GM23338 (cell line): ENCODE measurements at regions not wholly inside any gene's neighbourhood (a gene's known extent, or its start where the extent isn't known, plus 50 kb on each side); places are given as distances from the start of the nearest gene placed in this dataset.

Experiments
- ATAC-seq: fragments of 200-7000 bp; cut with Tn5 transposase; 3 replicates; pipeline ENCODE4 v1.9.1; 2020
- DNase-seq: peaks from one replicate; pipeline ENCODE4 v3.0.0-alpha.2; 2015; ENCODE audit warnings: low spot score
- H2AFZ ChIP-seq: fragments of 200-600 bp; sonication (generic); 2 replicates; pipeline ENCODE4 v1.8.0; 2016; ENCODE audit warnings: antibody characterized with exemption, mild to moderate bottlenecking, moderate library complexity
- H3F3A ChIP-seq: fragments of 200-600 bp; sonication (generic); replicated peaks from 2 replicates; pipeline ENCODE4 v1.8.0; 2017; ENCODE audit warnings: antibody characterized with exemption, mixed run types, low read depth
- H3K27ac ChIP-seq: fragments of 200-600 bp; sonication (generic); 2 replicates; pipeline ENCODE4 v1.6.1; 2016; ENCODE audit warnings: low read depth
- H3K27me3 ChIP-seq: fragments of 200-600 bp; sonication (generic); 2 replicates; pipeline ENCODE4 v1.8.0; 2016; ENCODE audit warnings: mild to moderate bottlenecking, mixed run types, moderate library complexity; ENCODE audit not compliant: insufficient read depth
- H3K36me3 ChIP-seq: fragments of 200-600 bp; sonication (generic); 2 replicates; pipeline ENCODE4 v1.8.0; 2016; ENCODE audit warnings: mild to moderate bottlenecking; ENCODE audit not compliant: insufficient read depth
- H3K4me1 ChIP-seq: fragments of 200-600 bp; sonication (generic); 2 replicates; pipeline ENCODE4 v1.8.0; 2016; ENCODE audit warnings: mild to moderate bottlenecking, moderate library complexity; ENCODE audit not compliant: insufficient read depth
- H3K4me2 ChIP-seq: fragments of 200-600 bp; sonication (generic); 2 replicates; pipeline ENCODE4 v1.7.1; 2017; ENCODE audit warnings: mixed run types
- H3K4me3 ChIP-seq: fragments of 200-600 bp; sonication (generic); 2 replicates; pipeline ENCODE4 v1.6.1; 2016; ENCODE audit warnings: mixed run types
- H3K79me2 ChIP-seq: fragments of 200-600 bp; sonication (generic); replicated peaks from 2 replicates; pipeline ENCODE4 v1.8.0; 2017; ENCODE audit warnings: mild to moderate bottlenecking; ENCODE audit not compliant: insufficient read depth
- H3K9me2 ChIP-seq: fragments of 200-600 bp; sonication (generic); 2 replicates; pipeline ENCODE4 v1.8.0; 2017; ENCODE audit not compliant: insufficient read depth
- H4K20me1 ChIP-seq: fragments of 200-600 bp; sonication (generic); replicated peaks from 2 replicates; pipeline ENCODE4 v1.8.0; 2017; ENCODE audit warnings: mild to moderate bottlenecking; ENCODE audit not compliant: insufficient read depth
- H3K27ac Mint-ChIP-seq: 2 replicates; pipeline ENCODE4 v1.8.0; 2020; ENCODE audit warnings: inconsistent platforms, mild to moderate bottlenecking, moderate library complexity, mixed read lengths
- H3K27me3 Mint-ChIP-seq: 3 replicates; pipeline ENCODE4 v1.8.0; 2022; ENCODE audit warnings: low read depth, mild to moderate bottlenecking, moderate library complexity, mixed read lengths, inconsistent platforms; ENCODE audit not compliant: insufficient read depth, poor library complexity
- H3K36me3 Mint-ChIP-seq: 3 replicates; pipeline ENCODE4 v1.8.0; 2021; ENCODE audit warnings: low read depth, mild to moderate bottlenecking, inconsistent platforms, moderate library complexity, mixed read lengths
- H3K4me1 Mint-ChIP-seq: 3 replicates; pipeline ENCODE4 v1.8.0; 2020; ENCODE audit warnings: mild to moderate bottlenecking, inconsistent platforms, mixed read lengths
- H3K4me3 Mint-ChIP-seq: 3 replicates; pipeline ENCODE4 v1.8.0; 2021; ENCODE audit warnings: moderate library complexity, mild to moderate bottlenecking, inconsistent platforms, mixed read lengths
- H3K9me3 Mint-ChIP-seq: 3 replicates; pipeline ENCODE4 v1.8.0; 2020; ENCODE audit warnings: moderate library complexity, mild to moderate bottlenecking, inconsistent platforms, mixed read lengths
- CREB1 ChIP-seq: fragments of 250-450 bp; sonication (Bioruptor Pico); IDR thresholded peaks from 2 replicates; pipeline ENCODE4 v1.5.0; 2020; ENCODE audit warnings: low read depth, mild to moderate bottlenecking, moderate library complexity
- EZH2 ChIP-seq: fragments of 200-600 bp; sonication (generic); IDR thresholded peaks from one replicate; pipeline ENCODE4 v1.8.0; 2017; ENCODE audit warnings: antibody characterized with exemption, mild to moderate bottlenecking, low read depth; ENCODE audit not compliant: unreplicated experiment
- EZH2phosphoT487 ChIP-seq: fragments of 200-600 bp; sonication (generic); IDR thresholded peaks from one replicate; pipeline ENCODE4 v1.8.1; 2018; ENCODE audit warnings: antibody characterized with exemption; ENCODE audit not compliant: unreplicated experiment
- JUNB ChIP-seq: IDR thresholded peaks from one replicate; pipeline ENCODE4 v1.6.1; 2016; ENCODE audit warnings: antibody characterized with exemption; ENCODE audit not compliant: unreplicated experiment
- POLR2AphosphoS5 ChIP-seq: IDR thresholded peaks from 2 replicates; pipeline ENCODE4 v1.6.1; 2016; ENCODE audit warnings: antibody characterized with exemption, low read depth
- STAT1 ChIP-seq: IDR thresholded peaks from one replicate; pipeline ENCODE4 v1.6.1; 2016; ENCODE audit warnings: antibody characterized with exemption; ENCODE audit not compliant: unreplicated experiment
- ZNF114 ChIP-seq: fragments of 250-450 bp; sonication (Bioruptor Pico); IDR thresholded peaks from 2 replicates; pipeline ENCODE4 v1.5.0; 2020; ENCODE audit warnings: mild to moderate bottlenecking, moderate library complexity
- ZNF331 ChIP-seq: fragments of 250-450 bp; sonication (Bioruptor Pico); IDR thresholded peaks from 2 replicates; pipeline ENCODE4 v1.5.0; 2020; ENCODE audit warnings: low read depth, mild to moderate bottlenecking, moderate library complexity
- TF ChIP-seq, protein P1 (sequence below): IDR thresholded peaks from 2 replicates; pipeline ENCODE4 v1.6.1; 2016; ENCODE audit warnings: antibody characterized with exemption
- TF ChIP-seq, protein P2 (sequence below), 2 experiments: fragments of 200-600 bp in 1 of 2; sonication (generic) in 1 of 2; conservative IDR thresholded peaks; 2 replicates each; pipeline versions ENCODE4 v1.5.1 to v1.6.1; 2016 to 2017; ENCODE audit warnings: antibody characterized with exemption in 2 of 2, low read depth in 2 of 2, mild to moderate bottlenecking in 2 of 2, moderate library complexity in 1 of 2
- TF ChIP-seq, protein P3 (sequence below): IDR thresholded peaks from one replicate; pipeline ENCODE4 v1.6.1; 2018; ENCODE audit warnings: antibody characterized with exemption; ENCODE audit not compliant: unreplicated experiment
- TF ChIP-seq, protein P4 (sequence below): fragments of 250-450 bp; sonication (Bioruptor Pico); IDR thresholded peaks from 2 replicates; pipeline ENCODE4 v1.5.0; 2020; ENCODE audit warnings: mild to moderate bottlenecking, moderate library complexity

DNA sequence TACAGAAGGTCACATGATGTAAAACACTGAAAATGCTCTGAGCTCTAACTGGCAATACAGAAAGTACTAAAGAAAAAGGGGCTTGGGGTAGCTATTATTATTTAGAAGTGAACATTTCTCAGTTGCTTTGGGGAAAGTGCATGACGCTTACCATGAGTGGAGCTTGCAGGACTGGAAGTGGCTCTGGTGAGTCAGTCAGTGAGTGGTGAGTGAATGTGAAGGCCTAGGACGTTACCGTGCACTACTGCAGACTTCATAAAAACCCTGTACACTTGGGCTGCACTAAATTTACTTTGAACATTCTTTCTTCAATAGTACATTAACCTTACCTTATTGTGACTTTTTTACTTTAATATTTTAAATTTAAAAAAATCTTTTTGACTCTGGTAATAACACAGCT lies 89.3 kb upstream of the ENPP6 start (continued):
- TF ChIP-seq, protein P1, sequence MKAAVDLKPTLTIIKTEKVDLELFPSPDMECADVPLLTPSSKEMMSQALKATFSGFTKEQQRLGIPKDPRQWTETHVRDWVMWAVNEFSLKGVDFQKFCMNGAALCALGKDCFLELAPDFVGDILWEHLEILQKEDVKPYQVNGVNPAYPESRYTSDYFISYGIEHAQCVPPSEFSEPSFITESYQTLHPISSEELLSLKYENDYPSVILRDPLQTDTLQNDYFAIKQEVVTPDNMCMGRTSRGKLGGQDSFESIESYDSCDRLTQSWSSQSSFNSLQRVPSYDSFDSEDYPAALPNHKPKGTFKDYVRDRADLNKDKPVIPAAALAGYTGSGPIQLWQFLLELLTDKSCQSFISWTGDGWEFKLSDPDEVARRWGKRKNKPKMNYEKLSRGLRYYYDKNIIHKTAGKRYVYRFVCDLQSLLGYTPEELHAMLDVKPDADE = no peak
- no peak for TF ChIP-seq POLR2AphosphoS5
- TF ChIP-seq EZH2phosphoT487 = no peak
- TF ChIP-seq, protein P2, sequence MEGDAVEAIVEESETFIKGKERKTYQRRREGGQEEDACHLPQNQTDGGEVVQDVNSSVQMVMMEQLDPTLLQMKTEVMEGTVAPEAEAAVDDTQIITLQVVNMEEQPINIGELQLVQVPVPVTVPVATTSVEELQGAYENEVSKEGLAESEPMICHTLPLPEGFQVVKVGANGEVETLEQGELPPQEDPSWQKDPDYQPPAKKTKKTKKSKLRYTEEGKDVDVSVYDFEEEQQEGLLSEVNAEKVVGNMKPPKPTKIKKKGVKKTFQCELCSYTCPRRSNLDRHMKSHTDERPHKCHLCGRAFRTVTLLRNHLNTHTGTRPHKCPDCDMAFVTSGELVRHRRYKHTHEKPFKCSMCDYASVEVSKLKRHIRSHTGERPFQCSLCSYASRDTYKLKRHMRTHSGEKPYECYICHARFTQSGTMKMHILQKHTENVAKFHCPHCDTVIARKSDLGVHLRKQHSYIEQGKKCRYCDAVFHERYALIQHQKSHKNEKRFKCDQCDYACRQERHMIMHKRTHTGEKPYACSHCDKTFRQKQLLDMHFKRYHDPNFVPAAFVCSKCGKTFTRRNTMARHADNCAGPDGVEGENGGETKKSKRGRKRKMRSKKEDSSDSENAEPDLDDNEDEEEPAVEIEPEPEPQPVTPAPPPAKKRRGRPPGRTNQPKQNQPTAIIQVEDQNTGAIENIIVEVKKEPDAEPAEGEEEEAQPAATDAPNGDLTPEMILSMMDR (conservative IDR thresholded peaks at IDR 0.05; ENCODE audit: low read depth in 2 of 2) = no peak
- TF ChIP-seq, protein P3, sequence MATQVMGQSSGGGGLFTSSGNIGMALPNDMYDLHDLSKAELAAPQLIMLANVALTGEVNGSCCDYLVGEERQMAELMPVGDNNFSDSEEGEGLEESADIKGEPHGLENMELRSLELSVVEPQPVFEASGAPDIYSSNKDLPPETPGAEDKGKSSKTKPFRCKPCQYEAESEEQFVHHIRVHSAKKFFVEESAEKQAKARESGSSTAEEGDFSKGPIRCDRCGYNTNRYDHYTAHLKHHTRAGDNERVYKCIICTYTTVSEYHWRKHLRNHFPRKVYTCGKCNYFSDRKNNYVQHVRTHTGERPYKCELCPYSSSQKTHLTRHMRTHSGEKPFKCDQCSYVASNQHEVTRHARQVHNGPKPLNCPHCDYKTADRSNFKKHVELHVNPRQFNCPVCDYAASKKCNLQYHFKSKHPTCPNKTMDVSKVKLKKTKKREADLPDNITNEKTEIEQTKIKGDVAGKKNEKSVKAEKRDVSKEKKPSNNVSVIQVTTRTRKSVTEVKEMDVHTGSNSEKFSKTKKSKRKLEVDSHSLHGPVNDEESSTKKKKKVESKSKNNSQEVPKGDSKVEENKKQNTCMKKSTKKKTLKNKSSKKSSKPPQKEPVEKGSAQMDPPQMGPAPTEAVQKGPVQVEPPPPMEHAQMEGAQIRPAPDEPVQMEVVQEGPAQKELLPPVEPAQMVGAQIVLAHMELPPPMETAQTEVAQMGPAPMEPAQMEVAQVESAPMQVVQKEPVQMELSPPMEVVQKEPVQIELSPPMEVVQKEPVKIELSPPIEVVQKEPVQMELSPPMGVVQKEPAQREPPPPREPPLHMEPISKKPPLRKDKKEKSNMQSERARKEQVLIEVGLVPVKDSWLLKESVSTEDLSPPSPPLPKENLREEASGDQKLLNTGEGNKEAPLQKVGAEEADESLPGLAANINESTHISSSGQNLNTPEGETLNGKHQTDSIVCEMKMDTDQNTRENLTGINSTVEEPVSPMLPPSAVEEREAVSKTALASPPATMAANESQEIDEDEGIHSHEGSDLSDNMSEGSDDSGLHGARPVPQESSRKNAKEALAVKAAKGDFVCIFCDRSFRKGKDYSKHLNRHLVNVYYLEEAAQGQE = no peak

DNA sequence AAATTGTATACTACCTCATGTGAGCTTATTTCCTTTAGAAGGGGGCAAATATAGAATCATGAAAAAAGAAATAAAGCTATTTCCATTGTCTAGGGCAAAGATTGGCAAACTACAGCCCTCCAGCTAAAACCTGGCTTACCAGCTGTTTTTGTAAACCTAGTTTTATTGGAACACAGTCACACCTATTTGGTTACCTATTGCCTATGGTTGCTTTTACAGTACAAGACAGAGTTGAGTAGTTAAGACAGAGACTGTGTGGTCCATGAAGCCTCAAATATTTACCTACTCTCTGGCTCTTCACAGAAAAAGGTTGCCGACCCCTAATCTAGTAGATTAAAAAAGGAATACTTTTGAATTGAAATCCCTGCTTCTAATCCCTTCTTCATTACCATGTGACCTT lies 88.8 kb upstream of the ENPP6 start:
- H3K27ac ChIP-seq = no peak overlapping the region
- no peaks in the 10 kb centered on the region for H3F3A ChIP-seq
- DNase-seq = no peak
- Mint-ChIP-seq H3K36me3 (no peaks in the 10 kb centered on the region; the same call in none of the 3 replicates), H3K4me1 (no peaks in the 10 kb centered on the region; the same call in 2 of the 3 replicates), H3K27ac (no peak overlapping the region), H3K9me3 (peaks cover 6% of the 10 kb centered on the region; the same call in 2 of the 3 replicates), H3K27me3 (no peaks in the 10 kb centered on the region), H3K4me3 (no peak overlapping the region)
- no peak overlapping the region for H3K4me2 ChIP-seq
- TF ChIP-seq JUNB = no peak
- TF ChIP-seq EZH2 = no peak
- TF ChIP-seq, protein P1 = no peak
- TF ChIP-seq CREB1 (CRISPR knock-in tag) = no peak
- TF ChIP-seq, protein P4, sequence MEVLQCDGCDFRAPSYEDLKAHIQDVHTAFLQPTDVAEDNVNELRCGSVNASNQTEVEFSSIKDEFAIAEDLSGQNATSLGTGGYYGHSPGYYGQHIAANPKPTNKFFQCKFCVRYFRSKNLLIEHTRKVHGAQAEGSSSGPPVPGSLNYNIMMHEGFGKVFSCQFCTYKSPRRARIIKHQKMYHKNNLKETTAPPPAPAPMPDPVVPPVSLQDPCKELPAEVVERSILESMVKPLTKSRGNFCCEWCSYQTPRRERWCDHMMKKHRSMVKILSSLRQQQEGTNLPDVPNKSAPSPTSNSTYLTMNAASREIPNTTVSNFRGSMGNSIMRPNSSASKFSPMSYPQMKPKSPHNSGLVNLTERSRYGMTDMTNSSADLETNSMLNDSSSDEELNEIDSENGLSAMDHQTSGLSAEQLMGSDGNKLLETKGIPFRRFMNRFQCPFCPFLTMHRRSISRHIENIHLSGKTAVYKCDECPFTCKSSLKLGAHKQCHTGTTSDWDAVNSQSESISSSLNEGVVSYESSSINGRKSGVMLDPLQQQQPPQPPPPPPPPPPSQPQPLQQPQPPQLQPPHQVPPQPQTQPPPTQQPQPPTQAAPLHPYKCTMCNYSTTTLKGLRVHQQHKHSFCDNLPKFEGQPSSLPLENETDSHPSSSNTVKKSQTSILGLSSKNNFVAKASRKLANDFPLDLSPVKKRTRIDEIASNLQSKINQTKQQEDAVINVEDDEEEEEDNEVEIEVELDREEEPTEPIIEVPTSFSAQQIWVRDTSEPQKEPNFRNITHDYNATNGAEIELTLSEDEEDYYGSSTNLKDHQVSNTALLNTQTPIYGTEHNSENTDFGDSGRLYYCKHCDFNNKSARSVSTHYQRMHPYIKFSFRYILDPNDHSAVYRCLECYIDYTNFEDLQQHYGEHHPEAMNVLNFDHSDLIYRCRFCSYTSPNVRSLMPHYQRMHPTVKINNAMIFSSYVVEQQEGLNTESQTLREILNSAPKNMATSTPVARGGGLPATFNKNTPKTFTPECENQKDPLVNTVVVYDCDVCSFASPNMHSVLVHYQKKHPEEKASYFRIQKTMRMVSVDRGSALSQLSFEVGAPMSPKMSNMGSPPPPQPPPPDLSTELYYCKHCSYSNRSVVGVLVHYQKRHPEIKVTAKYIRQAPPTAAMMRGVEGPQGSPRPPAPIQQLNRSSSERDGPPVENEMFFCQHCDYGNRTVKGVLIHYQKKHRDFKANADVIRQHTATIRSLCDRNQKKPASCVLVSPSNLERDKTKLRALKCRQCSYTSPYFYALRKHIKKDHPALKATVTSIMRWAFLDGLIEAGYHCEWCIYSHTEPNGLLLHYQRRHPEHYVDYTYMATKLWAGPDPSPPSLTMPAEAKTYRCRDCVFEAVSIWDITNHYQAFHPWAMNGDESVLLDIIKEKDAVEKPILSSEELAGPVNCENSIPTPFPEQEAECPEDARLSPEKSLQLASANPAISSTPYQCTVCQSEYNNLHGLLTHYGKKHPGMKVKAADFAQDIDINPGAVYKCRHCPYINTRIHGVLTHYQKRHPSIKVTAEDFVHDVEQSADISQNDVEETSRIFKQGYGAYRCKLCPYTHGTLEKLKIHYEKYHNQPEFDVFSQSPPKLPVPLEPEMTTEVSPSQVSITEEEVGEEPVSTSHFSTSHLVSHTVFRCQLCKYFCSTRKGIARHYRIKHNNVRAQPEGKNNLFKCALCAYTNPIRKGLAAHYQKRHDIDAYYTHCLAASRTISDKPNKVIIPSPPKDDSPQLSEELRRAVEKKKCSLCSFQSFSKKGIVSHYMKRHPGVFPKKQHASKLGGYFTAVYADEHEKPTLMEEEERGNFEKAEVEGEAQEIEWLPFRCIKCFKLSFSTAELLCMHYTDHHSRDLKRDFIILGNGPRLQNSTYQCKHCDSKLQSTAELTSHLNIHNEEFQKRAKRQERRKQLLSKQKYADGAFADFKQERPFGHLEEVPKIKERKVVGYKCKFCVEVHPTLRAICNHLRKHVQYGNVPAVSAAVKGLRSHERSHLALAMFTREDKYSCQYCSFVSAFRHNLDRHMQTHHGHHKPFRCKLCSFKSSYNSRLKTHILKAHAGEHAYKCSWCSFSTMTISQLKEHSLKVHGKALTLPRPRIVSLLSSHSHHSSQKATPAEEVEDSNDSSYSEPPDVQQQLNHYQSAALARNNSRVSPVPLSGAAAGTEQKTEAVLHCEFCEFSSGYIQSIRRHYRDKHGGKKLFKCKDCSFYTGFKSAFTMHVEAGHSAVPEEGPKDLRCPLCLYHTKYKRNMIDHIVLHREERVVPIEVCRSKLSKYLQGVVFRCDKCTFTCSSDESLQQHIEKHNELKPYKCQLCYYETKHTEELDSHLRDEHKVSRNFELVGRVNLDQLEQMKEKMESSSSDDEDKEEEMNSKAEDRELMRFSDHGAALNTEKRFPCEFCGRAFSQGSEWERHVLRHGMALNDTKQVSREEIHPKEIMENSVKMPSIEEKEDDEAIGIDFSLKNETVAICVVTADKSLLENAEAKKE (CRISPR knock-in tag) = no peak
- no peak for TF ChIP-seq STAT1
- TF ChIP-seq ZNF114 (CRISPR knock-in tag) = no peak
- no peak for TF ChIP-seq ZNF331 (CRISPR knock-in tag)
- no peak for TF ChIP-seq EZH2phosphoT487
- H3K36me3 ChIP-seq = no peaks in the 10 kb centered on the region
- H3K9me2 ChIP-seq = peaks cover 1% of the 10 kb centered on the region
- no peak overlapping the region for H3K4me3 ChIP-seq
- peak overlapping the region; percentile 19; the same call in 1 of the 2 replicates for H2AFZ ChIP-seq
- no peaks in the 10 kb centered on the region for H4K20me1 ChIP-seq
- no peak for ATAC-seq
- no peaks in the 10 kb centered on the region for H3K79me2 ChIP-seq
- no peaks in the 10 kb centered on the region for H3K4me1 ChIP-seq
- no peaks in the 10 kb centered on the region for H3K27me3 ChIP-seq
